Right atrium auricular region (tissue), 2 donors: ENCODE measurements at regions not wholly inside any gene's neighbourhood (a gene's known extent, or its start where the extent isn't known, plus 50 kb on each side); places are given as distances from the start of the nearest gene placed in this dataset.

Experiments
- DNase-seq: peaks from one replicate; pipeline ENCODE4 v3.0.0-alpha.2; 2019; ENCODE audit warnings: low spot score
- H3K27ac ChIP-seq, 2 donors: fragments of 200-600 bp; sonication (generic); 1 replicate in 1 of 2; 2 replicates in 1 of 2; pipeline ENCODE4 v1.5.1; 2016 to 2019
- H3K27me3 ChIP-seq, 2 donors: fragments of 200-600 bp; sonication (generic); one replicate each; pipeline versions ENCODE4 v1.5.1 to v1.6.0; 2017 to 2019
- H3K36me3 ChIP-seq: fragments of 200-600 bp; sonication (generic); one replicate; pipeline ENCODE4 v1.5.1; 2016
- H3K4me1 ChIP-seq, 2 donors: fragments of 200-600 bp; sonication (generic); one replicate each; pipeline versions ENCODE4 v1.5.1 to v1.6.0; 2017 to 2019
- H3K4me3 ChIP-seq, 2 donors: fragments of 200-600 bp; sonication (generic); 1 replicate in 1 of 2; 2 replicates in 1 of 2; pipeline ENCODE4 v1.5.1; 2017 to 2019; ENCODE audit warnings: mild to moderate bottlenecking in 1 of 2, moderate library complexity in 1 of 2
- H3K9me3 ChIP-seq, 2 donors: fragments of 200-600 bp; sonication (generic); one replicate each; pipeline ENCODE4 v1.5.1; 2019
- CTCF ChIP-seq, 2 donors: fragments of 200-600 bp; sonication (generic); IDR thresholded peaks; one replicate each; pipeline ENCODE4 v1.5.1; 2019; ENCODE audit warnings: antibody characterized with exemption in 2 of 2

DNA sequence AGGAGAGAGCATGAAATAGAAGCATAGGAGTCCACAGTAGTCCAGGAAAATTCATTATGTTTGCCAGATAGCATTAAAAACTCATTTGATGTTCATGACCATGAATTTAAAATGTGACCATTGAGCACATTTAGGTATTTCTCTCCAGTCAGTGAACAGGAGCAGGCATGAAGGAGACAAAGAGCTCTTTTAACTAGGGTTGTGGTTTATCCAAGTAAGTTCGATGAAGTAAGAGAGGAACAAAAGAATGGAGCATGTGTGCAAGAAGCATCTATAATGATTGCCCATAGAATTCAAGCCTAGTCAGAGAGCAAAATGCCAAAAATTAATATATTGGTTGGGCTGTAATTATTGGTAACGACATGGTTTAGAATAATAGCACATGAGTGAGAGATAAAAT, 342.1 kb upstream of the CCDC54 start:
- Histone ChIP-seq H3K9me3 (peaks cover 0 to 8% of the 10 kb centered on the region in 2 donors), H3K27me3 (no peaks in the 10 kb centered on the region), H3K4me3 (no peak overlapping the region), H3K27ac (no peak overlapping the region), H3K4me1 (no peaks in the 10 kb centered on the region), H3K36me3 (no peaks in the 10 kb centered on the region)
- TF ChIP-seq CTCF (IDR thresholded peaks at IDR 0.05): no peak
- DNase-seq: no peak

- Histone ChIP-seq H3K27ac (no peak overlapping the region), H3K36me3 (no peaks in the 10 kb centered on the region), H3K27me3 (no peaks in the 10 kb centered on the region), H3K4me1 (no peaks in the 10 kb centered on the region), H3K9me3 (peaks cover 0 to 5% of the 10 kb centered on the region in 2 donors), H3K4me3 (no peak overlapping the region)
- DNase-seq: no peak
- TF ChIP-seq CTCF (IDR thresholded peaks at IDR 0.05): no peak
Observed at GRCh38 chr3:107044677-107045076, 332.6 kb upstream of the CCDC54 start.

GRCh38 chr3:107045791-107046190, 331.4 kb upstream of the CCDC54 start:
- Histone ChIP-seq H3K36me3 (no peaks in the 10 kb centered on the region), H3K27ac (no peak overlapping the region), H3K27me3 (no peaks in the 10 kb centered on the region), H3K4me1 (no peaks in the 10 kb centered on the region), H3K9me3 (peaks cover 0 to 4% of the 10 kb centered on the region in 2 donors), H3K4me3 (no peak overlapping the region)
- TF ChIP-seq CTCF (IDR thresholded peaks at IDR 0.05): no peak
- DNase-seq: no peak

DNA sequence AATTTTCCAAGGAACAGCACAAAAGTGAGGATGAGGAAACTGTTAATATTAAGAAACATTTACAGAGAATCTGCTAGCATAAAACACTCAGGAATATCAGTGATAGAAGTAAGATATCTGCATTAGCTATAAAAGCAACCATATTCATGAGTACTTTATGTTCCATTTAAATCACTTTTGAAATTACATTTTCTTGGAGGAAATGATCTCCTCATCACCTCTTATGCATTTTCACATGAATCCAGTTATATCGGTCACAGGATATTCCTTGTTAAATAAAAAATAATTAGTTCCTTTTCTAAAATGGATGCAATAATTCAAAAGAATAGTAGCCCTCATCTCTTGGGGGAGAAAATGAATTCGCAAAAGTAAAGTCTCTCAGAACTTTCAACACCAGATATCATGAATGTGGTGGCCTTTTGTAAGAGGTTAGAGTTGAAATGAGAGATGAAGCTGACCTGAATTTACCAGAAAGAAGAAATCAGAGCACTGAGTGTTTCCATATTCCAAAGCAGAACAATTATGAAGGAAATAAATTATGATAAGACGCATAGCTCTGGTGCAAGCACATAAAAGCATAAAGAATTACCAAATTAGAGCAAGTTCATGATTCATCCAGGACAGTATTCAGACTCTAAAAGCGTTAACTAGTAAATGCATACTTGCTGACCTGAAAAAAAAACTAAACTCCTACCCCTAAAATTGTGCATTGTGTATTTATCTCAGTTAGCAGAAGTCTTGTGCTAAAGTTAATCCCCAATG, 321.9 kb upstream of the CCDC54 start:
- Histone ChIP-seq H3K27ac (no peak overlapping the region), H3K4me3 (no peak overlapping the region), H3K27me3 (no peaks in the 10 kb centered on the region), H3K9me3 (no peaks in the 10 kb centered on the region), H3K36me3 (no peaks in the 10 kb centered on the region), H3K4me1 (no peaks in the 10 kb centered on the region)
- no peak for DNase-seq
- TF ChIP-seq CTCF (IDR thresholded peaks at IDR 0.05): no peak

GRCh38 chr3:107061466-107061865, 315.8 kb upstream of the CCDC54 start:
- H3K36me3 ChIP-seq: no peaks in the 10 kb centered on the region
- no peak overlapping the region for H3K27ac ChIP-seq
- DNase-seq: no peak
- H3K27me3 ChIP-seq: no peaks in the 10 kb centered on the region
- no peak overlapping the region for H3K4me3 ChIP-seq
- peaks cover 0 to 20% of the 10 kb centered on the region in 2 donors for H3K4me1 ChIP-seq
- TF ChIP-seq CTCF (IDR thresholded peaks at IDR 0.05): no peak
- H3K9me3 ChIP-seq: no peaks in the 10 kb centered on the region

DNA sequence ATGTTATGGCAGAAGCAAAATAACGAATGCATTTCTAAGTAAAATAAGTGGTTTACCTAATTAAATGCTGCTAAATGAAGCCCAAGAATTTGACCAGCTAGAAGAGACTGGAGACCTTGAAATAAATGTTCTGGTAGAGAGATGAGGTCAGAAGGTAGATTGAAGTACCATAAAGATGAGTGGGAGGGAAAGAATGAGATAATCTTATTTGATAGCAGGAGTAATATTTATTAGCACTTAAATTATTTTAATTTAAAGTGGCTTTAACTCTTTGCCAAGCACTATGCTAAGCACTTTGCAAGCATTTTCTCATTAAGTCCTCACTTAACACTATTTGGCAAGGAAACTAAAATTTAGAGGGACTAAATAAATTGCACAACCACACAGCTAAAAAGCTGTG, 314.9 kb upstream of the CCDC54 start:
- H3K4me1 ChIP-seq: peaks cover 0 to 20% of the 10 kb centered on the region in 2 donors
- no peak for DNase-seq
- no peaks in the 10 kb centered on the region for H3K27me3 ChIP-seq
- H3K27ac ChIP-seq: no peak overlapping the region
- H3K36me3 ChIP-seq: no peaks in the 10 kb centered on the region
- no peak overlapping the region for H3K4me3 ChIP-seq
- no peak for TF ChIP-seq CTCF (IDR thresholded peaks at IDR 0.05)
- H3K9me3 ChIP-seq: no peaks in the 10 kb centered on the region
